ENCODE measurements at regions not wholly inside any gene's neighbourhood (a gene's known extent, or its start where the extent isn't known, plus 50 kb on each side); places are given as distances from the start of the nearest gene placed in this dataset.

GRCh38 chr14:86865934-86866333 lies 1127.0 kb downstream of the GALC start (continued):
- no peak for TF ChIP-seq ZNF687 (IDR thresholded peaks at IDR 0.05)

DNA sequence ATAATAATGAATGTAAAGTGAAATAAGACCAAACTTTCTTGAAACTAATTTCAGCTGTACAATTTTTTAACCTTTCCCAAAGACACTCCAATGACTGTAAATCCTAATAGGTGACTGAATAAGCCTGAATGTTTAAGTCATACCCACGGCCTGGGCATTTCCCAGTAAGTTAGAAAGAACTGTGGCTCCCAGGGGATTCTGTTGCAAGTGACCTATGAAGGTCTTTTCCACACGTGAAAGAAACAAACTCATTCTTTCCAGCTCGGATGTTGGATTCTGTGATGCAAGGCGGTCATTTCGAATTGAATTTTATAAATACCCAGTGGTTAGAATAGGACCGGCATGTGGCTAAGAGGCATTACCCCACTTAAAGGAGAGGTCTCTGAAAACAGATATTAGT lies 1134.4 kb downstream of the GALC start:
- Histone ChIP-seq H2AFZ (ENCODE audit: control insufficient read depth, low read depth, low read length) (no peak overlapping the region), H3K9me3 (replicated peaks; ENCODE audit: control insufficient read depth, insufficient read depth, low read length) (no peaks in the 10 kb centered on the region), H3K79me2 (ENCODE audit: control insufficient read depth, insufficient read depth, low read length) (no peaks in the 10 kb centered on the region), H4K20me1 (ENCODE audit: control insufficient read depth, insufficient read depth) (no peaks in the 10 kb centered on the region), H3K4me2 (ENCODE audit: control insufficient read depth, insufficient read depth) (no peak overlapping the region), H3K36me3 (ENCODE audit: control insufficient read depth in 2 of 2, insufficient read depth in 2 of 2, low read length in 1 of 2) (no peaks in the 10 kb centered on the region), H3K4me3 (no peak overlapping the region), H3K27ac (ENCODE audit: control insufficient read depth, insufficient read depth) (no peak overlapping the region), H3K4me1 (ENCODE audit: control insufficient read depth, insufficient read depth, low read length) (no peaks in the 10 kb centered on the region), H3K27me3 (replicated peaks in 1 of 2; ENCODE audit: control insufficient read depth in 2 of 2, insufficient read depth in 2 of 2, low read length in 1 of 2) (no peaks in the 10 kb centered on the region), H3K9ac (ENCODE audit: control insufficient read depth, insufficient read depth, low read length) (no peak overlapping the region)
- TF ChIP-seq, protein P1, sequence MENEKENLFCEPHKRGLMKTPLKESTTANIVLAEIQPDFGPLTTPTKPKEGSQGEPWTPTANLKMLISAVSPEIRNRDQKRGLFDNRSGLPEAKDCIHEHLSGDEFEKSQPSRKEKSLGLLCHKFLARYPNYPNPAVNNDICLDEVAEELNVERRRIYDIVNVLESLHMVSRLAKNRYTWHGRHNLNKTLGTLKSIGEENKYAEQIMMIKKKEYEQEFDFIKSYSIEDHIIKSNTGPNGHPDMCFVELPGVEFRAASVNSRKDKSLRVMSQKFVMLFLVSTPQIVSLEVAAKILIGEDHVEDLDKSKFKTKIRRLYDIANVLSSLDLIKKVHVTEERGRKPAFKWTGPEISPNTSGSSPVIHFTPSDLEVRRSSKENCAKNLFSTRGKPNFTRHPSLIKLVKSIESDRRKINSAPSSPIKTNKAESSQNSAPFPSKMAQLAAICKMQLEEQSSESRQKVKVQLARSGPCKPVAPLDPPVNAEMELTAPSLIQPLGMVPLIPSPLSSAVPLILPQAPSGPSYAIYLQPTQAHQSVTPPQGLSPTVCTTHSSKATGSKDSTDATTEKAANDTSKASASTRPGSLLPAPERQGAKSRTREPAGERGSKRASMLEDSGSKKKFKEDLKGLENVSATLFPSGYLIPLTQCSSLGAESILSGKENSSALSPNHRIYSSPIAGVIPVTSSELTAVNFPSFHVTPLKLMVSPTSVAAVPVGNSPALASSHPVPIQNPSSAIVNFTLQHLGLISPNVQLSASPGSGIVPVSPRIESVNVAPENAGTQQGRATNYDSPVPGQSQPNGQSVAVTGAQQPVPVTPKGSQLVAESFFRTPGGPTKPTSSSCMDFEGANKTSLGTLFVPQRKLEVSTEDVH (IDR thresholded peaks at IDR 0.05; ENCODE audit: low read depth, partially characterized antibody) = no peak
- no peak for TF ChIP-seq ZNF384 (IDR thresholded peaks at IDR 0.05; ENCODE audit: borderline replicate concordance, low read depth, low read length)
- no peak for TF ChIP-seq MLLT1 (IDR thresholded peaks at IDR 0.05)
- in situ Hi-C loops (cut with MboI) = no loop called here
- intact Hi-C loops (cut with micrococcal nuclease; ENCODE audit: unreplicated experiment) = no loop called here
- CTCF ChIA-PET = interaction anchor here (1.3 kb wide), 1 partner anchor 14 kb away, joined by 3 read pairs; no protein-coding TSS in a partner anchor
- POLR2A ChIA-PET = no interaction called here
- RAD21 ChIA-PET (ENCODE audit: unreplicated experiment) = no interaction called here
- 26% methylated on average over 6 of the region's 6 CpGs for WGBS (ENCODE audit: insufficient coverage, insufficient replicate concordance, low lambda C conversion rate, missing lambda C conversion rate)
- FAIRE-seq (no peak), DNase-seq (ENCODE audit: low read depth, low spot score) (no peak), ATAC-seq (no peak)
- BruUV-seq (replicated peaks) = no TSS peak
- SMC1A ChIA-PET (ENCODE audit: uncharacterized antibody, unreplicated experiment) = interaction anchor here (0.9 to 1.5 kb wide), 3 partner anchors 16 to 45 kb away, joined by 3 to 4 read pairs (median 3); no protein-coding TSS in a partner anchor
